Activated naive CD8-positive, alpha-beta T cell (primary cell): ENCODE measurements at regions not wholly inside any gene's neighbourhood (a gene's known extent, or its start where the extent isn't known, plus 50 kb on each side); places are given as distances from the start of the nearest gene placed in this dataset.

Source experiments
- H3K27ac Mint-ChIP-seq: one replicate; pipeline ENCODE4 v1.8.0; 2021; ENCODE audit warnings: mixed read lengths
- H3K27me3 Mint-ChIP-seq: one replicate; pipeline ENCODE4 v1.8.0; 2021; ENCODE audit warnings: mixed read lengths
- H3K36me3 Mint-ChIP-seq: one replicate; pipeline ENCODE4 v1.8.0; 2021; ENCODE audit warnings: mixed read lengths
- H3K4me1 Mint-ChIP-seq: one replicate; pipeline ENCODE4 v1.8.0; 2021; ENCODE audit warnings: low read depth, mixed read lengths
- H3K4me3 Mint-ChIP-seq: one replicate; pipeline ENCODE4 v1.8.0; 2021; ENCODE audit warnings: mild to moderate bottlenecking, mixed read lengths
- H3K9me3 Mint-ChIP-seq: one replicate; pipeline ENCODE4 v1.8.0; 2021; ENCODE audit warnings: low read depth, mixed read lengths

- peaks cover 8% of the 10 kb centered on the region for H3K9me3 Mint-ChIP-seq
- no peak overlapping the region for H3K4me3 Mint-ChIP-seq
- no peaks in the 10 kb centered on the region for H3K4me1 Mint-ChIP-seq
- no peak overlapping the region for H3K27ac Mint-ChIP-seq
- H3K27me3 Mint-ChIP-seq = peaks cover 7% of the 10 kb centered on the region
- H3K36me3 Mint-ChIP-seq = peaks cover 7% of the 10 kb centered on the region
Observed at GRCh38 chr19:29324291-29324680, 111.3 kb upstream of the UQCRFS1 start.

GRCh38 chr19:29324717-29325116 is 111.8 kb upstream of the UQCRFS1 start:
- Mint-ChIP-seq H3K27ac (no peak overlapping the region), H3K36me3 (peaks cover 7% of the 10 kb centered on the region), H3K9me3 (peaks cover 8% of the 10 kb centered on the region), H3K27me3 (peaks cover 7% of the 10 kb centered on the region), H3K4me1 (no peaks in the 10 kb centered on the region), H3K4me3 (no peak overlapping the region)

GRCh38 chr19:29325241-29325975 is 112.5 kb upstream of the UQCRFS1 start:
- peaks cover 8% of the 10 kb centered on the region for H3K9me3 Mint-ChIP-seq
- no peak overlapping the region for H3K27ac Mint-ChIP-seq
- no peaks in the 10 kb centered on the region for H3K4me1 Mint-ChIP-seq
- peaks cover 7% of the 10 kb centered on the region for H3K27me3 Mint-ChIP-seq
- H3K36me3 Mint-ChIP-seq = peaks cover 7% of the 10 kb centered on the region
- H3K4me3 Mint-ChIP-seq = no peak overlapping the region

- H3K27ac Mint-ChIP-seq = no peak overlapping the region
- H3K4me3 Mint-ChIP-seq = no peak overlapping the region
- no peaks in the 10 kb centered on the region for H3K4me1 Mint-ChIP-seq
- peaks cover 8% of the 10 kb centered on the region for H3K9me3 Mint-ChIP-seq
- H3K27me3 Mint-ChIP-seq = peaks cover 7% of the 10 kb centered on the region
- peaks cover 7% of the 10 kb centered on the region for H3K36me3 Mint-ChIP-seq
Observed at GRCh38 chr19:29326351-29326750, 113.4 kb upstream of the UQCRFS1 start.

GRCh38 chr19:29326849-29327840 is 114.2 kb upstream of the UQCRFS1 start:
- Mint-ChIP-seq H3K27ac (no peak overlapping the region), H3K4me3 (no peak overlapping the region), H3K27me3 (peaks cover 7% of the 10 kb centered on the region), H3K9me3 (peaks cover 8% of the 10 kb centered on the region), H3K4me1 (no peaks in the 10 kb centered on the region), H3K36me3 (peaks cover 7% of the 10 kb centered on the region)

- H3K4me1 Mint-ChIP-seq = no peaks in the 10 kb centered on the region
- H3K27ac Mint-ChIP-seq = no peak overlapping the region
- no peak overlapping the region for H3K4me3 Mint-ChIP-seq
- peaks cover 8% of the 10 kb centered on the region for H3K9me3 Mint-ChIP-seq
- peaks cover 8% of the 10 kb centered on the region for H3K27me3 Mint-ChIP-seq
- H3K36me3 Mint-ChIP-seq = peaks cover 7% of the 10 kb centered on the region
Observed at GRCh38 chr19:29328586-29328985, 115.6 kb upstream of the UQCRFS1 start.

- peaks cover 10% of the 10 kb centered on the region for H3K27me3 Mint-ChIP-seq
- peaks cover 7% of the 10 kb centered on the region for H3K36me3 Mint-ChIP-seq
- H3K4me3 Mint-ChIP-seq = no peak overlapping the region
- H3K9me3 Mint-ChIP-seq = peaks cover 8% of the 10 kb centered on the region
- H3K27ac Mint-ChIP-seq = no peak overlapping the region
- no peaks in the 10 kb centered on the region for H3K4me1 Mint-ChIP-seq
Observed at GRCh38 chr19:29329460-29330134, 116.6 kb upstream of the UQCRFS1 start.

GRCh38 chr19:29336425-29336824 is 123.5 kb upstream of the UQCRFS1 start:
- Mint-ChIP-seq H3K9me3 (peaks cover 2% of the 10 kb centered on the region), H3K36me3 (no peaks in the 10 kb centered on the region), H3K27ac (no peak overlapping the region), H3K4me1 (no peaks in the 10 kb centered on the region), H3K27me3 (peaks cover 12% of the 10 kb centered on the region), H3K4me3 (no peak overlapping the region)

- Mint-ChIP-seq H3K36me3 (no peaks in the 10 kb centered on the region), H3K4me1 (no peaks in the 10 kb centered on the region), H3K27ac (no peak overlapping the region), H3K9me3 (peaks cover 6% of the 10 kb centered on the region), H3K27me3 (peaks cover 12% of the 10 kb centered on the region), H3K4me3 (no peak overlapping the region)
Observed at GRCh38 chr19:29337029-29337428, 124.1 kb upstream of the UQCRFS1 start.

- Mint-ChIP-seq H3K4me3 (no peak overlapping the region), H3K27me3 (peaks cover 12% of the 10 kb centered on the region), H3K4me1 (no peaks in the 10 kb centered on the region), H3K27ac (no peak overlapping the region), H3K36me3 (peaks cover 6% of the 10 kb centered on the region), H3K9me3 (peaks cover 20% of the 10 kb centered on the region)
Observed at GRCh38 chr19:29338480-29338879, 125.5 kb upstream of the UQCRFS1 start.

GRCh38 chr19:29342721-29343120 is 129.8 kb upstream of the UQCRFS1 start:
- Mint-ChIP-seq H3K27me3 (peaks cover 10% of the 10 kb centered on the region), H3K9me3 (peaks cover 48% of the 10 kb centered on the region), H3K4me3 (no peak overlapping the region), H3K36me3 (peaks cover 6% of the 10 kb centered on the region), H3K4me1 (no peaks in the 10 kb centered on the region), H3K27ac (no peak overlapping the region)

GRCh38 chr19:29364224-29364726 is 151.3 kb upstream of the UQCRFS1 start:
- Mint-ChIP-seq H3K27ac (no peak overlapping the region), H3K36me3 (no peaks in the 10 kb centered on the region), H3K4me1 (no peaks in the 10 kb centered on the region), H3K9me3 (peaks cover 7% of the 10 kb centered on the region), H3K4me3 (no peak overlapping the region), H3K27me3 (peaks cover 29% of the 10 kb centered on the region)

- Mint-ChIP-seq H3K27ac (no peak overlapping the region), H3K4me1 (no peaks in the 10 kb centered on the region), H3K27me3 (peaks cover 29% of the 10 kb centered on the region), H3K9me3 (peaks cover 7% of the 10 kb centered on the region), H3K4me3 (no peak overlapping the region), H3K36me3 (no peaks in the 10 kb centered on the region)
Observed at GRCh38 chr19:29364999-29365398, 152.0 kb upstream of the UQCRFS1 start.

GRCh38 chr19:29365836-29366417 is 153.0 kb upstream of the UQCRFS1 start:
- no peaks in the 10 kb centered on the region for H3K36me3 Mint-ChIP-seq
- H3K4me1 Mint-ChIP-seq = no peaks in the 10 kb centered on the region
- no peak overlapping the region for H3K4me3 Mint-ChIP-seq
- H3K27ac Mint-ChIP-seq = no peak overlapping the region
- peaks cover 4% of the 10 kb centered on the region for H3K9me3 Mint-ChIP-seq
- H3K27me3 Mint-ChIP-seq = peaks cover 28% of the 10 kb centered on the region
